ENCODE measurements at regions not wholly inside any gene's neighbourhood (a gene's known extent, or its start where the extent isn't known, plus 50 kb on each side); places are given as distances from the start of the nearest gene placed in this dataset.

DNA sequence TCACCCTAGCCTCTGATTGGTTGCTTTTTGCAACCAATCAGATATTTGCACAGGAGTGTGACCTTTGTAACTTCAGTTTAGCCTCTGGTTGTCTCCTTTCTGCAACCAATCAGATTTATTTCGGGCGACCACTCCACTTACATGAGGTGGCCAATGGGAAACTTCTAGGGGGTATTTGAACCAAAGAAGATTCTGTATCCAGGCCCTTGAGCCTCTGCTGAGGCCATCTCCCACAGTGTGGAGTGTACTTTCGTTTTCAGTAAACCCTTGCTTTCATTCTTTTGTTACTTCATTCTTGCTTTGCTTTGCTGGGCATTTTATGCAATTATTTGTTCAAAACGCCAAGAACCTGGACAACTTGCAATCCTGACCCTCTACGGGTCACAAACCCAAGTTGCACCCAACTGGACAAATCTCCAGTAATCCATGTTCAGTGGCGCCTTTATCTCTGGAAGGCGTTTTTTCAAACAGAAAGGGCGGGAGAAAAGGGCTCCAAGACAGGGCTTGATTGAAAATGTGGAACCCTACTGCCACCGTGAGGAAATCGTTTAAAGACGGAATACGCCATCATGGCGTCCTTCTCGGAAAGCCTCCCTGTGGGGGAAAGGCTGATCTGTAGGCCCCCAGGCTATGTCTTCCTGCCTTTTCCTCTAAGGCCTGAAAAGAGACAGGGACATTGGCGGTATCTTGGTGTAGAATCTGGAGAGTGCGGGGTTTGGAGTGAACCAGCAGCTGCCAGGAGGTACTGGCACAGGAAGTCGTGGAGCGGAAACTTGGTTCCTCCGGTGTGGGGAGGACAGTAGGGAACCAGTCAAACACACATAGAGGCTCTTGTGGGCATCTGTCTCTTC is 184.6 kb downstream of the OR13H1 start:
- Mint-ChIP-seq H3K36me3 (ENCODE audit: low read depth) (peaks cover 15% of the 10 kb centered on the region), H3K27me3 (peaks cover 4% of the 10 kb centered on the region), H3K9me3 (peaks cover 4% of the 10 kb centered on the region), H3K27ac (peak overlapping the region; percentile 99), H3K4me1 (ENCODE audit: low read depth) (peaks cover 11% of the 10 kb centered on the region), H3K4me3 (peak overlapping the region; percentile 87)
- DNase-seq, result peak; percentile 80

GRCh38 chrX:131729295-131729694 is 185.4 kb downstream of the OR13H1 start:
- Mint-ChIP-seq H3K4me3 (peak overlapping the region; percentile 87), H3K9me3 (peaks cover 4% of the 10 kb centered on the region), H3K36me3 (ENCODE audit: low read depth) (peaks cover 18% of the 10 kb centered on the region), H3K27me3 (peaks cover 4% of the 10 kb centered on the region), H3K4me1 (ENCODE audit: low read depth) (peaks cover 16% of the 10 kb centered on the region), H3K27ac (peak overlapping the region; percentile 99)
- DNase-seq, result peak; percentile 84

DNA sequence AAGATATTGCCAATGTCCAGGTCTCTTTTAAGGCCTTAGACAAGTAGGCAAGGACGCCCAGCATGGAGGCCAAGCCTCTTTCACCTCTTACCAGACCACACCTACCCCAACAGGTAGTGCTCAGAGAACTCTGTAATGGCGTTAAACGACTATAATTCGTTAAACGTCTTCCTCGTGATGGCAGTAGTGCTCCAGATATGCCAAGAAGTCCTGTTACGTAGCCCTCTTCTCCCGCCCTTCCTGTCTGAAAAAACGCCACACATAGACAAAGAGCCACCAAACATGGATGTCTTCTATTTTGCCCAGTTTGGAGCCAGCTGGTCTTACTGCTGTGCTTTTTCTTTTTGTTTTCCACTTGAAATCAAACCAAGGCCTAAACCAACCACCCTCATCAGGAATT is 190.7 kb downstream of the OR13H1 start:
- peaks cover 16% of the 10 kb centered on the region for H3K4me1 Mint-ChIP-seq (ENCODE audit: low read depth)
- peak; percentile 51 for DNase-seq
- peak overlapping the region; percentile 75 for H3K27ac Mint-ChIP-seq
- no peaks in the 10 kb centered on the region for H3K27me3 Mint-ChIP-seq
- peak overlapping the region; percentile 45 for H3K4me3 Mint-ChIP-seq
- no peaks in the 10 kb centered on the region for H3K9me3 Mint-ChIP-seq
- peaks cover 3% of the 10 kb centered on the region for H3K36me3 Mint-ChIP-seq (ENCODE audit: low read depth)

- peaks cover 6% of the 10 kb centered on the region for H3K36me3 Mint-ChIP-seq (ENCODE audit: low read depth)
- peaks cover 2% of the 10 kb centered on the region for H3K9me3 Mint-ChIP-seq
- H3K27ac Mint-ChIP-seq, result peak overlapping the region; percentile 75
- peaks cover 18% of the 10 kb centered on the region for H3K4me1 Mint-ChIP-seq (ENCODE audit: low read depth)
- no peak for DNase-seq
- H3K27me3 Mint-ChIP-seq, result no peaks in the 10 kb centered on the region
- H3K4me3 Mint-ChIP-seq, result peak overlapping the region; percentile 45
Observed at GRCh38 chrX:131735127-131735526, 191.3 kb downstream of the OR13H1 start.

- Mint-ChIP-seq H3K4me1 (ENCODE audit: low read depth) (peaks cover 17% of the 10 kb centered on the region), H3K27me3 (no peaks in the 10 kb centered on the region)
Observed at GRCh38 chrX:131739823-131740222, 195.9 kb downstream of the OR13H1 start.

GRCh38 chrX:131741103-131741581 is 197.3 kb downstream of the OR13H1 start:
- H3K4me3 Mint-ChIP-seq, result peak overlapping the region; percentile 75
- H3K36me3 Mint-ChIP-seq (ENCODE audit: low read depth), result peaks cover 32% of the 10 kb centered on the region
- H3K4me1 Mint-ChIP-seq (ENCODE audit: low read depth), result peaks cover 15% of the 10 kb centered on the region
- no peaks in the 10 kb centered on the region for H3K27me3 Mint-ChIP-seq
- peak overlapping the region; percentile 97 for H3K27ac Mint-ChIP-seq
- peaks cover 2% of the 10 kb centered on the region for H3K9me3 Mint-ChIP-seq
- peak; percentile 82 for DNase-seq

More at GRCh38 chrX:131739823-131740222, 195.9 kb downstream of the OR13H1 start:
- DNase-seq, result no peak
- peaks cover 29% of the 10 kb centered on the region for H3K36me3 Mint-ChIP-seq (ENCODE audit: low read depth)
- H3K9me3 Mint-ChIP-seq, result peaks cover 2% of the 10 kb centered on the region
- no peak overlapping the region for H3K4me3 Mint-ChIP-seq
- no peak overlapping the region for H3K27ac Mint-ChIP-seq

DNA sequence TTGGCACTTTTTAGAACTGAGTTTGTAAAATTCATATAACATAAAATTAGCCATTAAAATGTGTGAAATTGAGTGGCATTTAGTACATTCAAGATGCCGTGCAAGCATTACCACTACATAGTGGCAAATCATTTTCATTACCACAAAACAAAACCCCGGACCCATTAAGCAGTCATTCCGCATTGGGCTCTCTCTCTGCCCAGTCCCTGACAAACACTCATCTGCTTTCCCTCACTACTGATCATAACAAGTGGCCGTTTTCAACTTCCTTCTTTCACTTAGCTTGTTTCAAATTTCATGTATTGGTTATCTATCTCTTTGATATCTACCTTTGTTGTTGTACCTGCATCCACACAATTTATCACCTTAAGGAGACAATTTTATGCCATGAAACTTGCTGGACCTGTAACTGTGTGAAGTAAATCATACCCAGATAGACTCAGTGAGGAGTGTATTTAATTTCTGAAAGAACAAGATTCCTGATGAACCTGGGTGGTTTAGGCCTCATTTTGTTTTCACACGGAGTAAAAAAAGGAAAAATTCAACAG is 202.1 kb downstream of the OR13H1 start:
- H3K4me1 Mint-ChIP-seq (ENCODE audit: low read depth), result peaks cover 15% of the 10 kb centered on the region
- no peak for DNase-seq
- no peaks in the 10 kb centered on the region for H3K27me3 Mint-ChIP-seq
- H3K36me3 Mint-ChIP-seq (ENCODE audit: low read depth), result peaks cover 41% of the 10 kb centered on the region
- H3K27ac Mint-ChIP-seq, result peak overlapping the region; percentile 98
- H3K9me3 Mint-ChIP-seq, result no peaks in the 10 kb centered on the region
- peak overlapping the region; percentile 87 for H3K4me3 Mint-ChIP-seq

DNA sequence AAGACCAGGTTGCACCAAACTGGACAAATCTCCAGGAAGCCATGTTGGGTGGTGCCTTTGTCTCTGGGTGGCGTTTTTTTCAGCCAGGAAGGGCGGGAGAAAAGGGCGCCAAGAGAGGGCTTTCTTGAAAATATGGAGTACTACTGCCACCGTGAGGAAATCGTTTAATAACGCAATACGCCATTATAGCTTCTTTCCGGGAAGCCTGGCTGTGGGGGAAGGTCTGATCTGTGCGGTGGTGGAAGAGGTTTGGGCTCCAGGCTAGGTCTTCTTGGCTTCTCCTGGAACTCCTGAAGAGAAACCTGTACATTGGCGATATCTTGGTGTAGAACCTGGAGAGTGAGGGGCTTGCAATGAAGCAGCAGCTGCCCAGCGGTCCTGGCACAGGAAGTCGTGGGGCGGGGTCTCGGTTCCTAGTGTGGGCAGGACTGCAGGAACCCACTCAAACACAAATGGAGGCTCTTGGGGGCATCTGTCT is 202.7 kb downstream of the OR13H1 start:
- Mint-ChIP-seq H3K4me3 (peak overlapping the region; percentile 87), H3K9me3 (no peaks in the 10 kb centered on the region), H3K27me3 (no peaks in the 10 kb centered on the region), H3K4me1 (ENCODE audit: low read depth) (peaks cover 13% of the 10 kb centered on the region), H3K27ac (peak overlapping the region; percentile 98), H3K36me3 (ENCODE audit: low read depth) (peaks cover 36% of the 10 kb centered on the region)
- DNase-seq, result peak; percentile 86

- H3K9me3 Mint-ChIP-seq, result no peaks in the 10 kb centered on the region
- H3K27ac Mint-ChIP-seq, result peak overlapping the region; percentile 98
- peak overlapping the region; percentile 87 for H3K4me3 Mint-ChIP-seq
- peak; percentile 72 for DNase-seq
- H3K27me3 Mint-ChIP-seq, result no peaks in the 10 kb centered on the region
- H3K4me1 Mint-ChIP-seq (ENCODE audit: low read depth), result peaks cover 12% of the 10 kb centered on the region
- H3K36me3 Mint-ChIP-seq (ENCODE audit: low read depth), result peaks cover 32% of the 10 kb centered on the region
Observed at GRCh38 chrX:131747173-131747572, 203.3 kb downstream of the OR13H1 start.

DNA sequence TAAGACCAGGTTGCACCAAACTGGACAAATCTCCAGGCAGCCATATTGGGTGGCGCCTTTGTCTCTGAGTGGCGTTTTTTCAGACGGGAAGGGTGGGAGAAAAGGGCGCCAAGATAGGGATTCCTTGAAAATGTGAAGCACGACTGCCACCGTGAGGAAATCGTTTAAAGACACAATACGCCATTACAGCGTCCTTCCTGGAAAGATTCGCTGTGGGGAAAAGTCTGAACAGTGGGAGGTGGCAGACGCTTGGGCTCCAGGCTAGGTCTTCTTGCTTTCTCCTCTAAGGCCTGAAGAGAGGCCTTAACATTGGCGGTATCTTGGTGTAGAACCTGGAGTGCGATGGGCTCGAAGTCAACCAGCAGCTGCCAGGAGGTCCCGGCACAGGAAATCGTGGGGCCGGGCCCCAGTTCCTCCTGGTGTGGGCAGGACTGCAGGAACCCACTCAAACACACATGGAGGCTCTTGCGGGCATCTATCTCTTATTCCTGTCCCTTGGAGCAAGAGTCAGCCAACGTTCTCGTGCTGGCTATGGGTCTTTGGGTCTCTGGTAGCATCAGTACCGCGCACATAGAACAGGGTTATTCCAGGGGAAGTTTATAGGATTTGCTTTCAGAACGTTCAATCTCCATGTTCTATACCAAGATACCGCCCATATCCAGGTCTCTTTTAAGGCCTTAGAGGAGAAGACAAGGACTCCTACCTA is 208.8 kb downstream of the OR13H1 start:
- Mint-ChIP-seq H3K27me3 (no peaks in the 10 kb centered on the region), H3K4me1 (ENCODE audit: low read depth) (peaks cover 7% of the 10 kb centered on the region), H3K4me3 (peak overlapping the region; percentile 80), H3K36me3 (ENCODE audit: low read depth) (peaks cover 14% of the 10 kb centered on the region), H3K9me3 (no peaks in the 10 kb centered on the region), H3K27ac (peak overlapping the region; percentile 93)
- DNase-seq, result peak; percentile 77

- Mint-ChIP-seq H3K27ac (peak overlapping the region; percentile 89), H3K27me3 (peaks cover 4% of the 10 kb centered on the region), H3K9me3 (no peaks in the 10 kb centered on the region), H3K36me3 (ENCODE audit: low read depth) (peaks cover 22% of the 10 kb centered on the region), H3K4me3 (peak overlapping the region; percentile 77), H3K4me1 (ENCODE audit: low read depth) (peaks cover 22% of the 10 kb centered on the region)
- DNase-seq, result peak; percentile 67
Observed at GRCh38 chrX:131762802-131763234, 218.9 kb downstream of the OR13H1 start.

DNA sequence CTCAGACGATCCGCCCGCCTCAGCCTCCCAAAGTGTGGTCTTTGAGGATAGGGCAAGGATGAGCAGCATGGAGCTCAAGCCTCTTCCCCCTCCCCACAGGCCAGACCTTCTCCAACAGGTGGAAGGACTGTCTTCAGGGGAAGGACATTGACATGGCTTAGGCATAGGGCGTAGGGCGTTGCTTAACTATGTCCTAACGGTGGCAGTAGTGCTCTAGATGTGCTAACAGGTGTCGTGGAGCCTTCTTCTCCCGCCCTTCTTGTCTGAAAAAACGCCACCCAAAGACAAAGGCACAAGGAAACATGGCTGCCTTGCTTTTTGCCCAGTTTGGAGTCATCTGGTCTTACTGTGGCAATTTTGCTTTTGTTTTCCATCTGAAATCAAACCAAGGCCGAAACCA is 219.8 kb downstream of the OR13H1 start:
- Mint-ChIP-seq H3K27me3 (peaks cover 4% of the 10 kb centered on the region), H3K4me1 (ENCODE audit: low read depth) (peaks cover 30% of the 10 kb centered on the region), H3K27ac (peak overlapping the region; percentile 89), H3K4me3 (peak overlapping the region; percentile 77), H3K36me3 (ENCODE audit: low read depth) (peaks cover 29% of the 10 kb centered on the region), H3K9me3 (no peaks in the 10 kb centered on the region)
- peak; percentile 75 for DNase-seq

DNA sequence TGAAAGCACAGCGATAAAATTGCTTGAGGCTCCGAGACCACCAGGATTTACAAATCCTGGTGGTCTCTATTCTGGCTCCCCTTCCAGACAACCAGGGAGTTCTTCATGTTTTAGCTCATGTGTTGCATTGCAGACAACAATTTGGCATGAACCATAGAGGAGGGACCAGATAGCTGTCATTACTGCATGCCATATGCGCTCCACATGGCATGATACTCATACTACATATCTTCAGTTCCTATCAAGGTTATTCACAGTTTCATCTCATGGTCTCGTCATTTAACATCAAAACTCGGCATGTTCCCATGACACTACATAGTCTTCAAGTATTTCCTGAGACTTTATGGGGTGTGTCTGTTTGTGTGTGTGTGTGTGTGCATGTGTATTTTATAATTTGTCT is 220.3 kb downstream of the OR13H1 start:
- no peaks in the 10 kb centered on the region for H3K9me3 Mint-ChIP-seq
- no peaks in the 10 kb centered on the region for H3K27me3 Mint-ChIP-seq
- H3K4me1 Mint-ChIP-seq (ENCODE audit: low read depth), result peaks cover 33% of the 10 kb centered on the region
- H3K27ac Mint-ChIP-seq, result peak overlapping the region; percentile 89
- H3K4me3 Mint-ChIP-seq, result peak overlapping the region; percentile 77
- peaks cover 29% of the 10 kb centered on the region for H3K36me3 Mint-ChIP-seq (ENCODE audit: low read depth)
- no peak for DNase-seq

Measured in activated T-cell treated with anti-CD3 and anti-CD28 coated beads, Interleukin-2, amount 50 U/mL, for 24 hours (primary cell).